HEK293T (cell line): ENCODE measurements at regions not wholly inside any gene's neighbourhood (a gene's known extent, or its start where the extent isn't known, plus 50 kb on each side); places are given as distances from the start of the nearest gene placed in this dataset.
"Not testable (repeated sequence)": the region's sequence is repeated elsewhere in the genome, so short reads cannot be mapped to it uniquely, and the experiment has no call there.

ENCODE experiments used
- CTCF ChIA-PET: fragments of 350-600 bp; formaldehyde crosslinking; extraction: SDS; loops from one replicate; lab custom pipeline; 2021; ENCODE audit warnings: antibody characterized with exemption, inconsistent platforms; lab: Yijun Ruan, JAX
- POLR2A ChIA-PET: fragments of 350-600 bp; formaldehyde crosslinking; extraction: SDS; loops from one replicate; lab custom pipeline; 2020; ENCODE audit warnings: antibody characterized with exemption, inconsistent platforms; lab: Yijun Ruan, JAX
- DNase-seq: peaks from one replicate; pipeline ENCODE4 v3.0.0; 2012; ENCODE audit warnings: mixed read lengths; ENCODE audit errors: extremely low spot score
- ARNT ChIP-seq: fragments of 450-650 bp; IDR thresholded peaks from 2 replicates; pipeline ENCODE4 v1.6.1; 2017; ENCODE audit warnings: mild to moderate bottlenecking
- BHLHE40 ChIP-seq: fragments of 450-650 bp; IDR thresholded peaks from 2 replicates; pipeline ENCODE4 v1.6.1; 2016; ENCODE audit warnings: mild to moderate bottlenecking, moderate library complexity, borderline replicate concordance
- CTBP1 ChIP-seq: fragments of 450-650 bp; IDR thresholded peaks from 2 replicates; pipeline ENCODE4 v1.6.1; 2016; ENCODE audit warnings: borderline replicate concordance
- ELF4 ChIP-seq: fragments of 450-650 bp; IDR thresholded peaks from 2 replicates; pipeline ENCODE4 v1.6.1; 2017; ENCODE audit warnings: antibody characterized with exemption
- FOXA1 ChIP-seq: fragments of 450-650 bp; IDR thresholded peaks from 2 replicates; pipeline ENCODE4 v1.6.1; 2016; ENCODE audit warnings: mild to moderate bottlenecking
- FOXK2 ChIP-seq: fragments of 450-650 bp; IDR thresholded peaks from 2 replicates; pipeline ENCODE4 v1.6.1; 2016; ENCODE audit warnings: mild to moderate bottlenecking
- FOXM1 ChIP-seq: fragments of 450-650 bp; IDR thresholded peaks from 2 replicates; pipeline ENCODE4 v1.6.1; 2017; ENCODE audit warnings: mild to moderate bottlenecking, borderline replicate concordance
- HDGF ChIP-seq: fragments of 450-650 bp; IDR thresholded peaks from 2 replicates; pipeline ENCODE4 v1.6.1; 2017; ENCODE audit warnings: antibody characterized with exemption, borderline replicate concordance
- L3MBTL2 ChIP-seq: fragments of 450-650 bp; conservative IDR thresholded peaks from 2 replicates; pipeline ENCODE4 v1.6.1; 2016; ENCODE audit warnings: mild to moderate bottlenecking
- LEF1 ChIP-seq: fragments of 450-650 bp; IDR thresholded peaks from 2 replicates; pipeline ENCODE4 v1.6.1; 2017; ENCODE audit warnings: mild to moderate bottlenecking, borderline replicate concordance
- NFRKB ChIP-seq: fragments of 450-650 bp; IDR thresholded peaks from 2 replicates; pipeline ENCODE4 v1.6.1; 2016; ENCODE audit warnings: mild to moderate bottlenecking, moderate library complexity
- PKNOX1 ChIP-seq: fragments of 450-650 bp; IDR thresholded peaks from 2 replicates; pipeline ENCODE4 v1.6.1; 2016
- SP1 ChIP-seq: fragments of 450-650 bp; IDR thresholded peaks from 2 replicates; pipeline ENCODE4 v1.6.1; 2017
- SUZ12 ChIP-seq: fragments of 450-650 bp; IDR thresholded peaks from 2 replicates; pipeline ENCODE4 v1.6.1; 2016; ENCODE audit warnings: mild to moderate bottlenecking
- TARDBP ChIP-seq: fragments of 450-650 bp; IDR thresholded peaks from 2 replicates; pipeline ENCODE4 v1.6.1; 2016
- ZNF384 ChIP-seq: fragments of 450-650 bp; IDR thresholded peaks from 2 replicates; pipeline ENCODE4 v1.6.1; 2016

GRCh38 chr1:112126598-112126997, 137.1 kb upstream of the KCND3 start:
- POLR2A ChIA-PET, result no interaction called here
- TF ChIP-seq BHLHE40 (no peak), L3MBTL2 (no peak), LEF1 (no peak), NFRKB (no peak), TARDBP (no peak), ARNT (no peak), CTBP1 (no peak), FOXK2 (no peak), SUZ12 (no peak), SP1 (no peak), ZNF384 (no peak), ELF4 (no peak), FOXM1 (no peak), HDGF (no peak), PKNOX1 (no peak), FOXA1 (no peak)
- DNase-seq, result no peak
- CTCF ChIA-PET, result no interaction called here

GRCh38 chr1:112127606-112128005, 138.1 kb upstream of the KCND3 start:
- POLR2A ChIA-PET, CTCF ChIA-PET: not testable (repeated sequence)

GRCh38 chr1:112133487-112133886, 144.0 kb upstream of the KCND3 start:
- CTCF ChIA-PET, result no interaction called here
- DNase-seq, result no peak
- POLR2A ChIA-PET, result interaction anchor here (0.5 kb wide), 1 partner anchor 374 kb away, joined by 3 read pairs; no protein-coding TSS in a partner anchor
- no peak for TF ChIP-seq HDGF
- no peak for TF ChIP-seq FOXA1
- TF ChIP-seq PKNOX1, result no peak
- no peak for TF ChIP-seq FOXK2
- no peak for TF ChIP-seq SP1
- TF ChIP-seq ARNT, result no peak
- no peak for TF ChIP-seq LEF1
- no peak for TF ChIP-seq FOXM1
- no peak for TF ChIP-seq ZNF384
- no peak for TF ChIP-seq NFRKB
- no peak for TF ChIP-seq CTBP1
- TF ChIP-seq ELF4, result no peak

More at GRCh38 chr1:112127606-112128005, 138.1 kb upstream of the KCND3 start:
- DNase-seq, result not testable (repeated sequence)

GRCh38 chr1:112140743-112141142, 151.3 kb upstream of the KCND3 start:
- DNase-seq, result no peak
- ChIA-PET POLR2A (no interaction called here), CTCF (no interaction called here)
- no peak for TF ChIP-seq L3MBTL2
- TF ChIP-seq SP1, result no peak
- no peak for TF ChIP-seq FOXM1
- no peak for TF ChIP-seq CTBP1
- no peak for TF ChIP-seq TARDBP
- no peak for TF ChIP-seq ZNF384
- TF ChIP-seq ELF4, result no peak
- TF ChIP-seq SUZ12, result no peak

GRCh38 chr1:112141301-112141700, 151.8 kb upstream of the KCND3 start:
- no peak for DNase-seq

GRCh38 chr1:112141923-112142322, 152.5 kb upstream of the KCND3 start:
- ChIA-PET POLR2A (no interaction called here), CTCF (no interaction called here)
- no peak for TF ChIP-seq HDGF
- TF ChIP-seq TARDBP, result no peak
- no peak for TF ChIP-seq L3MBTL2
- no peak for TF ChIP-seq ARNT
- TF ChIP-seq BHLHE40, result no peak
- TF ChIP-seq FOXK2, result no peak
- no peak for TF ChIP-seq LEF1
- no peak for TF ChIP-seq ZNF384
- TF ChIP-seq SP1, result no peak
- no peak for TF ChIP-seq NFRKB
- no peak for TF ChIP-seq PKNOX1
- no peak for TF ChIP-seq ELF4
- TF ChIP-seq FOXA1, result no peak
- TF ChIP-seq SUZ12, result no peak
- no peak for TF ChIP-seq CTBP1
- TF ChIP-seq FOXM1, result no peak
- DNase-seq, result no peak

More at GRCh38 chr1:112141301-112141700, 151.8 kb upstream of the KCND3 start:
- ChIA-PET CTCF (no interaction called here), POLR2A (no interaction called here)
- TF ChIP-seq LEF1 (no peak), TARDBP (no peak), SP1 (no peak)

- ChIA-PET CTCF (no interaction called here), POLR2A (no interaction called here)
- no peak for TF ChIP-seq L3MBTL2
- TF ChIP-seq SUZ12, result no peak
- TF ChIP-seq ELF4, result no peak
- TF ChIP-seq BHLHE40, result no peak
- TF ChIP-seq PKNOX1, result no peak
- no peak for TF ChIP-seq FOXM1
- TF ChIP-seq LEF1, result no peak
- TF ChIP-seq SP1, result no peak
- TF ChIP-seq CTBP1, result no peak
- no peak for TF ChIP-seq TARDBP
- TF ChIP-seq ZNF384, result no peak
- TF ChIP-seq ARNT, result no peak
- no peak for TF ChIP-seq FOXK2
- TF ChIP-seq FOXA1, result no peak
- DNase-seq, result peak; percentile 4
These were observed 154.5 kb upstream of the KCND3 start for GRCh38 chr1:112143871-112144441.
